Astrocyte (in vitro differentiated cells and primary cell): ENCODE measurements at regions not wholly inside any gene's neighbourhood (a gene's known extent, or its start where the extent isn't known, plus 50 kb on each side); places are given as distances from the start of the nearest gene placed in this dataset.

Experiments
- EZH2 ChIP-seq: IDR thresholded peaks from 2 replicates; pipeline ENCODE4 v1.6.1; 2012; ENCODE audit warnings: mild to moderate bottlenecking, low read length, inconsistent platforms; ENCODE audit not compliant: insufficient read depth
- TF ChIP-seq, protein P1 (sequence below): IDR thresholded peaks from 2 replicates; pipeline ENCODE4 v1.5.1; 2011; ENCODE audit warnings: low read depth, mild to moderate bottlenecking, inconsistent platforms, low read length, moderate library complexity; ENCODE audit not compliant: insufficient read depth

DNA sequence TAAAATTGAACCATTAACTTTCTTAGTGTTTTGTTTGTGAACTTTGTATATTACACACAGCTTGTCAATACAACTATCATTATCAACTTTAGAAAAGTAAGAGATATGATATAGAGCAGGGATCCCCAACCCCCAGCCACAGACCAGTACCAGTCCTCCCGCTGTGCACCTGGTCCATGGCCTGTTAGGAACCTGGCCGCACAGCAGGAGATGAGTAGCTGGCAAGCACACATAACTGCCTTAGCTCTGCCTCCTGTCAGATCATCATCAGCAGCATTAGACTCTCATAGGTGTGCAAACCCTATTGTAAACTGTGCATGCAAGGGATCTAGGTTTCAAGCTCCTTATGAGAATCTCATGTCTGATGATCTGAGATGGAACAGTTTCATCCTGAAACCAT is 491.0 kb upstream of the NXPH2 start:
- TF ChIP-seq EZH2: no peak
- TF ChIP-seq, protein P1, sequence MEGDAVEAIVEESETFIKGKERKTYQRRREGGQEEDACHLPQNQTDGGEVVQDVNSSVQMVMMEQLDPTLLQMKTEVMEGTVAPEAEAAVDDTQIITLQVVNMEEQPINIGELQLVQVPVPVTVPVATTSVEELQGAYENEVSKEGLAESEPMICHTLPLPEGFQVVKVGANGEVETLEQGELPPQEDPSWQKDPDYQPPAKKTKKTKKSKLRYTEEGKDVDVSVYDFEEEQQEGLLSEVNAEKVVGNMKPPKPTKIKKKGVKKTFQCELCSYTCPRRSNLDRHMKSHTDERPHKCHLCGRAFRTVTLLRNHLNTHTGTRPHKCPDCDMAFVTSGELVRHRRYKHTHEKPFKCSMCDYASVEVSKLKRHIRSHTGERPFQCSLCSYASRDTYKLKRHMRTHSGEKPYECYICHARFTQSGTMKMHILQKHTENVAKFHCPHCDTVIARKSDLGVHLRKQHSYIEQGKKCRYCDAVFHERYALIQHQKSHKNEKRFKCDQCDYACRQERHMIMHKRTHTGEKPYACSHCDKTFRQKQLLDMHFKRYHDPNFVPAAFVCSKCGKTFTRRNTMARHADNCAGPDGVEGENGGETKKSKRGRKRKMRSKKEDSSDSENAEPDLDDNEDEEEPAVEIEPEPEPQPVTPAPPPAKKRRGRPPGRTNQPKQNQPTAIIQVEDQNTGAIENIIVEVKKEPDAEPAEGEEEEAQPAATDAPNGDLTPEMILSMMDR: no peak
